Forelimb muscle (tissue), 1 donor: ENCODE measurements at regions not wholly inside any gene's neighbourhood (a gene's known extent, or its start where the extent isn't known, plus 50 kb on each side); places are given as distances from the start of the nearest gene placed in this dataset.

Source experiments
- DNase-seq: peaks from one replicate; pipeline ENCODE4 v3.0.0-alpha.2; 2013; ENCODE audit warnings: low read depth

GRCh38 chr1:229031481-229032341 is 239.2 kb upstream of the RAB4A start:
- DNase-seq, result no peak

- DNase-seq, result no peak
These were observed 238.5 kb upstream of the RAB4A start for GRCh38 chr1:229032375-229032774.

DNA sequence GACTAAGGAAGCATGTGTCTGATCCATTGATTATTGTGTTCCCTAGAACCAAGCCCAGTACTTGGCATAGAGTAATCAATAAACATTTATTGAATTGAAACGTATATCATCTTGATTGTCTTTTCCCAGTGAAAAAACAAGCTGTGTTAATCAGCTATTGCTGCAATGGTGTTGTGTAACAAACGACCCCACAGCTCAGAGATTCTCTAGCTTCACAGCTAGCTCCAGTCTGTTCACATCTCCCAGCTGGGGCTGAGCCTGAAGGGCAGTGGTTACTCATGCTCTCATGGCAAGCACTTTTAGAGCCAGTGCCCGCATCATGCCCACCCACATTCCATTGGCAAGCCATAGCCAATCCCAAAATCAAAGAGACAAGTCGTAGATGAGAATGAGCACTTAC is 237.4 kb upstream of the RAB4A start:
- DNase-seq, result no peak

GRCh38 chr1:229034342-229034741 is 236.6 kb upstream of the RAB4A start:
- peak; percentile 92 for DNase-seq

DNA sequence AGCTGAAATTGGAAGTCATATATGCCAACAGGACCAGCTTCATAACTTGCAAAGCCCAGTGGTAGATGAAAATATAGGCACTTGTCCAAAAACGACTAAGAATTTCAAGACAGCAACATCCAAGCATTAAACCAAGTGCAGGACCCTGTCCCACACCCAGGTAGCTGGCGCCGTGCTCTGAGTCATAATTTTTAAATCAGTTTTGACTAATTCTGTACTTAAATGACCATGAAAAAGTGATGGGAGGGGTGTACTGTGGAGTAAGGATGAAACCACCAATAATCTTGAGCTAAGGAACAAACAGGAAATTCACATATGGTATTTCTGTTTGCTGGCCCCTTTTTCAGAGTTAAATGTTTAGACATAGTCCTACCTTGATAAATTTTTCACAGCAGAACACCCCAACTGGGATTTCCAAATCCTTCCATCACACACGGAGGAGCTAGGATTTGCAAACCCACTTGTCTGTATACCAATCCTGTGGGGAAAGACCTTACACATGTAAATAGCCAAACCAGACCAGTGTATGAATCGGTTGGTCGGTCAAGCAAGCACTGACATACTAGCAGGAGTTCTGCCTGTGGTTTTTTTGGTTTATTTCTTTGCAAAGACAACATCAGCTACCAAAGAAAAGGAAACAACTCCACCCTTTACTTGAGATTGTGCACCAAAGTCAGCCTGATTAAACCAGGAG is 235.7 kb upstream of the RAB4A start:
- no peak for DNase-seq

DNA sequence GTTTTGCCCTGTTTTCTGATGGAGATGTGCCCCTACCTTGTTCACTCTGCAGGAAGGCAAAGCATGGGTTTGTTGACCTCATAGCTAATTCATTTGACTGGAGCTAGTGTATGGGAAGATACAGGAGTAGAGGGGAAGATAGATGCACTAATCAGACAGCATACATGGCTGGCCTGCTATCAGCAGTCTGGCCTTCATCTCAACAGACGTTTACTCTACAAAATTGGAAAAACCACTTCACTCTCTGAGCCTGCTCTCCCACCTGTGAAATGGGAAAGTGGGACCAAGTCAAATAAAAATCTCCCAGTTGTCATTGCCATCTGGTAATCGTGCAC is 235.2 kb upstream of the RAB4A start:
- DNase-seq, result no peak

- DNase-seq, result no peak
These were observed 233.0 kb upstream of the RAB4A start for GRCh38 chr1:229037806-229038405.

DNA sequence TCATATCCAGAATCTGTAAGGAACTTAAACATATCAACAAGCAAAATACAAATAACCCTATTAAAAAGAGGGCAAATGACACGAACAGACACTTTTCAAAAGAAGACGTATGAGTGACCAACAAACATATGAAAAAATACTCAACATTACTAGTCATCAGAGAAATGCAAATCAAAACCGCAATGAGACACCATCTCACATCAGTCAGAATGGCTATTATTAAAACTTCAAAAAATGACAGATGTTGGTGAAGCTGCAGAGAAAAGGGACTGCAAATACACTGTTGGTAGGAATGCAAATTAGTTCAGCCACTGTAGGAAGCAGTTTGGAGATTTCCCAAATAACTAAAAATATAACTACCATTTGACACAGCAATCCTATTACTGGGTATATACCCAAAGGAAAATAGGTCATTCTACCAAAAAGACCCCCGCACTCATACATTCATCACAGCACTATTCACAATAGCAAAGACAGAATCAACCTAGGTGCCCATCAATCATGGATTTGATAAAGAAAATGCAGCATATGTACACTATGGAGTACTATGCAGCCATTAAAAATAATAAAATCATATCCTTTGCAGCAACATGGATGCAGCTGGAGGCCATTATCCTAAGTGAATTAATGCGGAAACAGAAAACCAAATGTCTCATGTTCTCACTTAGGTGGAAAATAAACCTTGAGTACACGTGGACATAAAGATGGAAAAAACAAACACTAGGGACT is 230.1 kb upstream of the RAB4A start:
- DNase-seq, result no peak

DNA sequence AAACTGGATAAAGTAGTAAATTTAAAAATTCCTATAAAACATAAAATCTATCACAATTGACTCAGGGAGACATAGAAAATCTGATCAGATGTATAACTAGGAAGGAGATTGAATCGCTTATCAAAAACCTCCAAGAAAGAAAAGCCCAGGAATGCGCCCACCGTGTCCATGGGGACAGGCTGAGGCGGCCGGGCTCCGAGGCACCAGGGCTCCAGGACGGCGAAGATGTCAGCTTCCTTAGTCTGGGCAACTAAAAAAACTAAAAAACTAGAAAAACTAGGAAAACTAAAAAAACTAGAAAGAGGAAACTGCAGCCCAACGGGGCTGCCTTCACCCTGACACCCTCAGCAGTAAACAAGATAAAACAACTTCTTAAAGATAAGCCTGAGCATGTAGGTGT is 229.0 kb upstream of the RAB4A start:
- no peak for DNase-seq

DNA sequence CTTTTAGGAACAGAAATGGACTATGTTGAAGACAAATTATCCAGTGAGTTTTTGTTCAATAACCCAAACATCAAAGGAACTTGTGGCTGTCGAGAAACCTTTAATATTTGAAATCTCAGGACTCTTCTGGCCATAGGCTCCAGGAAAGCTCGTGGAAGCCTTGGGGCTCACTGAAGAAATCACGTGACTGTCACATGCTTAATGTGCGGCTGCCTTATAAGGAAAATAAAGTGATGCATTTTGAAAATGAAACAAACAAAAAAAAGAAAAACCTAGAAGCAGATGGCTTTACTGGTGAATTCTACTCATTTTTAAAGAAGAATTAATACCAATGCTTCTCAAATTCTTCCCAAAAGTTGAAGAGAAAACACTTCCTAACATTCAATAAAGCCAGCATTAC is 228.4 kb upstream of the RAB4A start:
- no peak for DNase-seq

DNA sequence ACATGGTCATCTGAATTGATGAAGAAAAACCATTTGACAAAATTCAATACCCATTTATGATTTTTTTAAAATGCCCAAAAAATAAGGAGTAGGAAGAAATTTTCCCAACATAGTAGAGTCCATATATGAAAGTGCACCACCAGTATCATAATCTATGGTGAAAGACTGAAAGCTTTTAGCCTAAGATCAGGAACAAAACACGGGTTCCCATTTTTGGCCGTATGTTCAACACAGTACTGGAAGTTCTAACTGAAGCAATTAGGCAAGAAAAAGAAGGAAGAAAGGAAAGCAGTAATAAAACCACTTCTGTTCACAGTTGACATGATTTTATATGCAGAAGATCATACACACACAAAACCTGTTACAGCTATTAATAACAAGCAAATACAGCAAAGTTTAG is 227.8 kb upstream of the RAB4A start:
- no peak for DNase-seq

- no peak for DNase-seq
These were observed 224.6 kb upstream of the RAB4A start for GRCh38 chr1:229046251-229046853.

- no peak for DNase-seq
These were observed 223.6 kb upstream of the RAB4A start for GRCh38 chr1:229047161-229047839.

DNA sequence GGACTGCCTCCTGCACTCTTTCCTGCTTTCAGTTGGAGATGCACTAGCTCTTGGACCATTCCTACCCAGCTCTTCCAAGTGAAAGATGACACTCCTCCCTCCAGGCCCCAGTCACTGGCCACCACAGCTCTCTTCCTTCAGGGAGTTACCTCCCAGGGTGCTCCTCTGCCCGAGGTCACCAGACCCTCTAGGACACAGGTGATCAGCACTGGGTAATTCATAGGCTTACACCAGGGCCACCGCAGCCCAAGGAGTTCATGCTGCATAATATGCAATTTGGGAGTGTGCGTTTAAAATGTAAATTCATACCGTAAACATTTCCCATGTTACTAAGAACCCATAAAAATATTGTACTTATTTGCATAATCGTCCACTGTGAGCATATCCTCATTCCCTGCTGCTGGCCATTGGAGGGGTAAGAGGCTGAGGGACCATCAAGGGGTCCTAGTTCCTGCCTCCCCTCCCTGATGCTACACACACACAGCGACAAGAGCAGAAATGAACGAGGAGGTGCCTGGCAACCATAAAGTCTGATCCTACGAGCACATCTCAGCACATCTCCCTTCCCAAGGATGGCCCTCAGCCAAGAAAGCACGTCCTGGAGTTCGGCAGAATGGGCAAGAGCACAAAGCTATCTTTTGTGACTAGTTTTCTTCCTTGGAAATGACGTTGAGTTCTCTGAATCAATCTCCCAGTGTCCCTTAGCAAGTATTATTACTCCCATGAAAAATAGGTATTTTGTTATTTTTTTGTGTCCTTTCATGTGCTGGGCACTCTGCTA is 222.9 kb upstream of the RAB4A start:
- no peak for DNase-seq

DNA sequence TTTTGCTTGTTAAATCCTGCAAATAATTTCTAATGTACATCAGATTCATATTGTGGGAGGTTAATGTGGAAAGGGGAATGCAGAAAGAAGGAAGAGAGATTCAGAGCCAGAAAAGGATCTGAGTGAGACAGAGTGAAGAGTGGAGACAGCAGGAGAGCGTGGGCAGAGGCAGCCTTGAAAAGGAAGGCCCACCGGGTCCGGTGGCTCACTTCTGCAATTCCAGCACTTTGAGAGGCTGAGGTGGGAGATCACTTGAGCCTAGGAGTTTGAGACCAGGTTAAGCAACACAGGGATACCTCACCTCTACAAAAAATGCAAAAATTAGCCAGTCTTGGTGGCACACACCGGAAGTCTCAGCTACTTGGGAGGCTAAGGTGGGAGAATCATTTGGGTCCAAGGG is 222.0 kb upstream of the RAB4A start:
- no peak for DNase-seq

DNA sequence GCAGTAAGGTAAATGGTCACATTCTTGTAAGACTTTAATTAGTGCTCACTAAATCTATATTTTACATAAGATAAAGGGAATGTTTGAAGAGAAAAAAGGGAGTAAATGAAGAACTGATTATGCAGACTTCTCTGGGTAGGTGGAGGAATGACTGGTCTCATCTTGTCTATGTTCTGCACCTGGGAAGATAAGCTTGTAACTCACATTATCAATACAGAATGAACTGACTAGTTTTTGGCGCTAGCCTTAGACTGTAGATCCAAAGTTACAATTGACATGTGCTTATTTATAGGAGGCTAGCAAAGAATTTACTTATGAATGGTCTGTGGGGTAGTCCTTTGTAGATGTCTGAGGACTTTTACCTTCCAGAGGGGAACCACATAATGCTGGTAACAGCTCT is 214.9 kb upstream of the RAB4A start:
- DNase-seq, result no peak

- no peak for DNase-seq
These were observed 212.8 kb upstream of the RAB4A start for GRCh38 chr1:229058111-229058561.

DNA sequence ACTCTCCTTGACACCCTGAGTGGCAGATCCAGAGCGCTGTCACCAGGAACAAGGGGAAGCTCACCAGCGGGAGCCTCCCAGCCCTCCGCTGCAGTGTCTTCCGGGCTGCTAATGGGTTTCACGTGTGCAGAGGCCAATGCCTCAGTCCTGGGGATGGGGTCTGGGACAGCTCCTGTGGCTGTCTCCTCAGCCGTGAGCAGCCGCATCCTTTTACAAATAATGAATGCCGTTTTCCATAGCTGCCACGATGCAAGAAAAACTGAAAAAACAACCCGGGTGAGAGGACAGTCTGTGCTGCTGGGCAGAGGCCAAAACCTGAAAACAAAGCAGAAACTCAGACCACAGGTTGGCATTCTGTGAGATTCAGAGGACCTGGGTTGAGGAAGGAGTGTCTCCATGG is 212.2 kb upstream of the RAB4A start:
- DNase-seq, result no peak

DNA sequence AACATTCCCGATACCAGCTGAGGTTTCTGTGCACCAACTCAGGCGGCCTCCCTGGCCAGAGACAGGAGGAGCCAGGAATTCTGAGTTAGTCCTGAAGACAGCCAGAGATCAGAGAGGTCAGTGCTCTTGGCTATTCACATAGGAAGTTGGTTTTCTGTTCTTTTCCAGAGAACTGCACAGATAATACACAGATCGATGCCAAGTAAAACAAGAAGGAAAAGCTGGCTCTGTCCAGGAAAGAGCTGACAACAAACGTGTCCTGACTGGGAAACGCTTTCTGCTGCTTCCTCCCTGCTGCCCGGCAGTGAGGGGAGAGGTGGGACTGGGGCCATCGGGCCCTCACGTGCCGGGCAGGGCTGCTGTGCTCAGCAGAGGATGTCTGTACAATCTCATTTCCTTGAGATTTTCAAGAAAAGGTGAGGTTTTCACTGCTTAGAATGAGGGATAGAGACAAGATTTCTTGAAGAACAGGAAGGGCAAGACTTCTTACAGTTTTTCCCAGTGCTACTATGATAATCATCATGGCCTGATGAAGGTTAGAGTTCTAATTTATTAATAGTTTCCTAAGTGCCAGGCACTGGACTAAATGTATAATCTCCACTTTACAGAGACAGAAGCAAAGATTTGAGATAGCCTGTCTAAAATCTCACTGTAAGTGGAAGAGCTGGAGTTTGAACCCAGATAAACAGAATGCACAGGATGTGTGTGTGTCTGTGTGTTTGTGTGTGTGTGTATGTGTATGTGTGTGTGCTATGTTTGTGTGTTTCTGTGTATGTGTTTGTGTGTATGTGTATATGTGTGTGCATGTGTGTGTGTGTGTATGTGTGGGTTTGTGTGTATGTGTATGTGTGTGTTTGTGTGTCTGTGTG is 211.0 kb upstream of the RAB4A start:
- DNase-seq, result no peak
